ENCODE measurements at regions not wholly inside any gene's neighbourhood (a gene's known extent, or its start where the extent isn't known, plus 50 kb on each side); places are given as distances from the start of the nearest gene placed in this dataset.

DNA sequence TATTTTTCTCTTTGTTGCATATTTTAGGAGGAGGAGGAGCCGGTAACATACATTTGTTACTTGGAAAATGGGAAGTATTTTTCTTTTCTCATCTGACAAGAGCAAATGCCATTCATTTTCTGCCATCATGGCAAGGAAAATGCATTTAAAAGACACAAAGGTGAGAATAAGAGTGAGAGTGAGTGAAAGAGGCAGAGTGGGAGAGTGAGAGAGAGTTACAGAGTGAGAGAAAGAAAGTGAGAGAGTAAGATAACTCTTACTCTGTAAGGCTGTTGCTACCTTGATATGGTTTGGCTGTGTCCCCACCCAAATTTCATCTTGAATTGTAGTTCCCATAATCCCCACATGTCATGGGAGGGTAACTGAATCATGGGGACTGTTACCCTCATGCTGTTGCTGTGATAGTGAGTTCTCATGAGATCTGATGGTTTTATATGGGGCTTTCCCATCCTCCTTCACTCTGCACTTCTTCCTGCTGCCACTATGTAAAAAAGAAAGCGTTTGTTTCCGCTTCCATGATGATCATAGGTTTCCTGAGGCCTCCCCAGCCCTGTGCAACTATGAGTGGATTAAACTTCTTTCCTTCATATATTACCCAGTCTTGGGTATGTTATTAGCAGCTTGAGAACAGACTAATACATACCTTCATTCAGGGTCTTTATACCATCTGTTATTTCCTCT lies 64.2 kb downstream of the ASCL1 start:
- TF ChIP-seq, protein P1, sequence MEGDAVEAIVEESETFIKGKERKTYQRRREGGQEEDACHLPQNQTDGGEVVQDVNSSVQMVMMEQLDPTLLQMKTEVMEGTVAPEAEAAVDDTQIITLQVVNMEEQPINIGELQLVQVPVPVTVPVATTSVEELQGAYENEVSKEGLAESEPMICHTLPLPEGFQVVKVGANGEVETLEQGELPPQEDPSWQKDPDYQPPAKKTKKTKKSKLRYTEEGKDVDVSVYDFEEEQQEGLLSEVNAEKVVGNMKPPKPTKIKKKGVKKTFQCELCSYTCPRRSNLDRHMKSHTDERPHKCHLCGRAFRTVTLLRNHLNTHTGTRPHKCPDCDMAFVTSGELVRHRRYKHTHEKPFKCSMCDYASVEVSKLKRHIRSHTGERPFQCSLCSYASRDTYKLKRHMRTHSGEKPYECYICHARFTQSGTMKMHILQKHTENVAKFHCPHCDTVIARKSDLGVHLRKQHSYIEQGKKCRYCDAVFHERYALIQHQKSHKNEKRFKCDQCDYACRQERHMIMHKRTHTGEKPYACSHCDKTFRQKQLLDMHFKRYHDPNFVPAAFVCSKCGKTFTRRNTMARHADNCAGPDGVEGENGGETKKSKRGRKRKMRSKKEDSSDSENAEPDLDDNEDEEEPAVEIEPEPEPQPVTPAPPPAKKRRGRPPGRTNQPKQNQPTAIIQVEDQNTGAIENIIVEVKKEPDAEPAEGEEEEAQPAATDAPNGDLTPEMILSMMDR (IDR thresholded peaks at IDR 0.05), result no peak
- no peak for TF ChIP-seq EP300 (IDR thresholded peaks at IDR 0.05)

Measured in ovary (tissue), 3 donors.